ENCODE measurements at regions not wholly inside any gene's neighbourhood (a gene's known extent, or its start where the extent isn't known, plus 50 kb on each side); places are given as distances from the start of the nearest gene placed in this dataset.

DNA sequence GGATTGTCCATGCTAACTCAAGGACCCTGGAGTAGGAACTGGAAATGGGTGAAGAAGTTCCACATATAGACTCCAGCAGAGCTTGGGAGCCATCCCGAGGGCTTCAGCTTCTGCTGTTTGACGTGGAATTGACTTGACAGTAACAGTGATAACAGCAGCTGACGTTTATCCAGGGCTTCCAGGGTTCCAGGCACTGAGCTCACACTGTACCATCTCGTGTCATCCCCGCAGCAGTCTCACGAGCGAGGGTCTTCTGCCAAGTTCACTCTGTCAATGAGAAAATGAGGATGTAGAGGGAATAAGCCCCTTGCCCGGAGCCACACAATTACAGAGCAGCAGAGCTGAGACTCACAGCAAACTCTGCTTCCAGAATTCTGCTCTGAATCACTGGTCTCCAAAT is 447.7 kb downstream of the SIPA1L2 start:
- H3K4me2 ChIP-seq: no peak overlapping the region
- no peak overlapping the region for H2AFZ ChIP-seq (ENCODE audit: low read depth)
- TF ChIP-seq, protein P1, sequence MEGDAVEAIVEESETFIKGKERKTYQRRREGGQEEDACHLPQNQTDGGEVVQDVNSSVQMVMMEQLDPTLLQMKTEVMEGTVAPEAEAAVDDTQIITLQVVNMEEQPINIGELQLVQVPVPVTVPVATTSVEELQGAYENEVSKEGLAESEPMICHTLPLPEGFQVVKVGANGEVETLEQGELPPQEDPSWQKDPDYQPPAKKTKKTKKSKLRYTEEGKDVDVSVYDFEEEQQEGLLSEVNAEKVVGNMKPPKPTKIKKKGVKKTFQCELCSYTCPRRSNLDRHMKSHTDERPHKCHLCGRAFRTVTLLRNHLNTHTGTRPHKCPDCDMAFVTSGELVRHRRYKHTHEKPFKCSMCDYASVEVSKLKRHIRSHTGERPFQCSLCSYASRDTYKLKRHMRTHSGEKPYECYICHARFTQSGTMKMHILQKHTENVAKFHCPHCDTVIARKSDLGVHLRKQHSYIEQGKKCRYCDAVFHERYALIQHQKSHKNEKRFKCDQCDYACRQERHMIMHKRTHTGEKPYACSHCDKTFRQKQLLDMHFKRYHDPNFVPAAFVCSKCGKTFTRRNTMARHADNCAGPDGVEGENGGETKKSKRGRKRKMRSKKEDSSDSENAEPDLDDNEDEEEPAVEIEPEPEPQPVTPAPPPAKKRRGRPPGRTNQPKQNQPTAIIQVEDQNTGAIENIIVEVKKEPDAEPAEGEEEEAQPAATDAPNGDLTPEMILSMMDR (IDR thresholded peaks at IDR 0.05): no peak
- TF ChIP-seq NRF1 (IDR thresholded peaks at IDR 0.05; ENCODE audit: low read depth, low read length): no peak
- TF ChIP-seq, protein P2, sequence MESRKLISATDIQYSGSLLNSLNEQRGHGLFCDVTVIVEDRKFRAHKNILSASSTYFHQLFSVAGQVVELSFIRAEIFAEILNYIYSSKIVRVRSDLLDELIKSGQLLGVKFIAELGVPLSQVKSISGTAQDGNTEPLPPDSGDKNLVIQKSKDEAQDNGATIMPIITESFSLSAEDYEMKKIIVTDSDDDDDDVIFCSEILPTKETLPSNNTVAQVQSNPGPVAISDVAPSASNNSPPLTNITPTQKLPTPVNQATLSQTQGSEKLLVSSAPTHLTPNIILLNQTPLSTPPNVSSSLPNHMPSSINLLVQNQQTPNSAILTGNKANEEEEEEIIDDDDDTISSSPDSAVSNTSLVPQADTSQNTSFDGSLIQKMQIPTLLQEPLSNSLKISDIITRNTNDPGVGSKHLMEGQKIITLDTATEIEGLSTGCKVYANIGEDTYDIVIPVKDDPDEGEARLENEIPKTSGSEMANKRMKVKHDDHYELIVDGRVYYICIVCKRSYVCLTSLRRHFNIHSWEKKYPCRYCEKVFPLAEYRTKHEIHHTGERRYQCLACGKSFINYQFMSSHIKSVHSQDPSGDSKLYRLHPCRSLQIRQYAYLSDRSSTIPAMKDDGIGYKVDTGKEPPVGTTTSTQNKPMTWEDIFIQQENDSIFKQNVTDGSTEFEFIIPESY (IDR thresholded peaks at IDR 0.05; ENCODE audit: borderline replicate concordance, low read depth): no peak
- TF ChIP-seq RCOR1 (IDR thresholded peaks at IDR 0.05; ENCODE audit: low read length): no peak
- no peak for TF ChIP-seq FOXM1 (IDR thresholded peaks at IDR 0.05; ENCODE audit: low read depth)
- no peak for TF ChIP-seq FOXJ3 (CRISPR knock-in tag; IDR thresholded peaks at IDR 0.05)
- TF ChIP-seq, protein P3, sequence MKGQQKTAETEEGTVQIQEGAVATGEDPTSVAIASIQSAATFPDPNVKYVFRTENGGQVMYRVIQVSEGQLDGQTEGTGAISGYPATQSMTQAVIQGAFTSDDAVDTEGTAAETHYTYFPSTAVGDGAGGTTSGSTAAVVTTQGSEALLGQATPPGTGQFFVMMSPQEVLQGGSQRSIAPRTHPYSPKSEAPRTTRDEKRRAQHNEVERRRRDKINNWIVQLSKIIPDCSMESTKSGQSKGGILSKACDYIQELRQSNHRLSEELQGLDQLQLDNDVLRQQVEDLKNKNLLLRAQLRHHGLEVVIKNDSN (IDR thresholded peaks at IDR 0.05; ENCODE audit: borderline replicate concordance, low read depth): no peak
- no peak for TF ChIP-seq GABPA (IDR thresholded peaks at IDR 0.05; ENCODE audit: low read depth)
- no peak for TF ChIP-seq MXI1 (IDR thresholded peaks at IDR 0.05; ENCODE audit: low read depth, low read length)
- no peak for TF ChIP-seq GATA2 (CRISPR knock-in tag; IDR thresholded peaks at IDR 0.05)
- TF ChIP-seq EZH2phosphoT487 (IDR thresholded peaks at IDR 0.05; ENCODE audit: borderline replicate concordance, low read depth): no peak
- TF ChIP-seq TAF1 (IDR thresholded peaks at IDR 0.05; ENCODE audit: borderline replicate concordance, low read depth, low read length): no peak
- TF ChIP-seq, protein P4, sequence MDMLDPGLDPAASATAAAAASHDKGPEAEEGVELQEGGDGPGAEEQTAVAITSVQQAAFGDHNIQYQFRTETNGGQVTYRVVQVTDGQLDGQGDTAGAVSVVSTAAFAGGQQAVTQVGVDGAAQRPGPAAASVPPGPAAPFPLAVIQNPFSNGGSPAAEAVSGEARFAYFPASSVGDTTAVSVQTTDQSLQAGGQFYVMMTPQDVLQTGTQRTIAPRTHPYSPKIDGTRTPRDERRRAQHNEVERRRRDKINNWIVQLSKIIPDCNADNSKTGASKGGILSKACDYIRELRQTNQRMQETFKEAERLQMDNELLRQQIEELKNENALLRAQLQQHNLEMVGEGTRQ (IDR thresholded peaks at IDR 0.05; ENCODE audit: borderline replicate concordance, low read depth, low read length): no peak
- TF ChIP-seq, protein P5, sequence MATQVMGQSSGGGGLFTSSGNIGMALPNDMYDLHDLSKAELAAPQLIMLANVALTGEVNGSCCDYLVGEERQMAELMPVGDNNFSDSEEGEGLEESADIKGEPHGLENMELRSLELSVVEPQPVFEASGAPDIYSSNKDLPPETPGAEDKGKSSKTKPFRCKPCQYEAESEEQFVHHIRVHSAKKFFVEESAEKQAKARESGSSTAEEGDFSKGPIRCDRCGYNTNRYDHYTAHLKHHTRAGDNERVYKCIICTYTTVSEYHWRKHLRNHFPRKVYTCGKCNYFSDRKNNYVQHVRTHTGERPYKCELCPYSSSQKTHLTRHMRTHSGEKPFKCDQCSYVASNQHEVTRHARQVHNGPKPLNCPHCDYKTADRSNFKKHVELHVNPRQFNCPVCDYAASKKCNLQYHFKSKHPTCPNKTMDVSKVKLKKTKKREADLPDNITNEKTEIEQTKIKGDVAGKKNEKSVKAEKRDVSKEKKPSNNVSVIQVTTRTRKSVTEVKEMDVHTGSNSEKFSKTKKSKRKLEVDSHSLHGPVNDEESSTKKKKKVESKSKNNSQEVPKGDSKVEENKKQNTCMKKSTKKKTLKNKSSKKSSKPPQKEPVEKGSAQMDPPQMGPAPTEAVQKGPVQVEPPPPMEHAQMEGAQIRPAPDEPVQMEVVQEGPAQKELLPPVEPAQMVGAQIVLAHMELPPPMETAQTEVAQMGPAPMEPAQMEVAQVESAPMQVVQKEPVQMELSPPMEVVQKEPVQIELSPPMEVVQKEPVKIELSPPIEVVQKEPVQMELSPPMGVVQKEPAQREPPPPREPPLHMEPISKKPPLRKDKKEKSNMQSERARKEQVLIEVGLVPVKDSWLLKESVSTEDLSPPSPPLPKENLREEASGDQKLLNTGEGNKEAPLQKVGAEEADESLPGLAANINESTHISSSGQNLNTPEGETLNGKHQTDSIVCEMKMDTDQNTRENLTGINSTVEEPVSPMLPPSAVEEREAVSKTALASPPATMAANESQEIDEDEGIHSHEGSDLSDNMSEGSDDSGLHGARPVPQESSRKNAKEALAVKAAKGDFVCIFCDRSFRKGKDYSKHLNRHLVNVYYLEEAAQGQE (IDR thresholded peaks at IDR 0.05; ENCODE audit: low read depth, low read length): no peak
- TF ChIP-seq RAD21 (IDR thresholded peaks at IDR 0.05; ENCODE audit: low read length): no peak
- TF ChIP-seq CHD2 (IDR thresholded peaks at IDR 0.05; ENCODE audit: low read length, partially characterized antibody): no peak
- no peak for TF ChIP-seq JUND (IDR thresholded peaks at IDR 0.05)
- TF ChIP-seq EP300 (IDR thresholded peaks at IDR 0.05; ENCODE audit: borderline replicate concordance in 1 of 2, low read depth in 1 of 2, low read length in 1 of 2): no peak
- H3K4me3 ChIP-seq (ENCODE audit: low read depth in 2 of 2, low read length in 1 of 2): no peak overlapping the region
- no peak for DNase-seq
- H3K27me3 ChIP-seq (ENCODE audit: insufficient read depth): no peaks in the 10 kb centered on the region
- H3K9me3 ChIP-seq: no peaks in the 10 kb centered on the region
- POLR2A ChIA-PET: no interaction called here
- no peak overlapping the region for H3K27ac ChIP-seq (ENCODE audit: low read depth in 2 of 2, low read length in 1 of 2)
- H3K4me1 ChIP-seq (ENCODE audit: control insufficient read depth in 1 of 2, insufficient read depth in 2 of 2, low read depth in 1 of 2, low read length in 1 of 2): peaks cover 0 to 8% of the 10 kb centered on the region in 2 experiments; a peak in 1 of 4 replicates
- H3K9ac ChIP-seq: no peak overlapping the region
- 55% methylated on average over 8 of the region's 8 CpGs for WGBS (ENCODE audit: low lambda C conversion rate)
- CTCF ChIA-PET: no interaction called here
- H3F3A ChIP-seq (replicated peaks; ENCODE audit: insufficient read depth): no peaks in the 10 kb centered on the region
- H3K9me2 ChIP-seq: no peaks in the 10 kb centered on the region
- H3K36me3 ChIP-seq (replicated peaks in 1 of 2; ENCODE audit: control insufficient read depth in 1 of 2, insufficient read depth in 2 of 2, low read length in 1 of 2): no peaks in the 10 kb centered on the region
- no peaks in the 10 kb centered on the region for H4K20me1 ChIP-seq (ENCODE audit: insufficient read depth)
- H3K79me2 ChIP-seq (ENCODE audit: insufficient read depth): no peaks in the 10 kb centered on the region

All from SK-N-SH (cell line).